ENCODE measurements at regions not wholly inside any gene's neighbourhood (a gene's known extent, or its start where the extent isn't known, plus 50 kb on each side); places are given as distances from the start of the nearest gene placed in this dataset.

DNA sequence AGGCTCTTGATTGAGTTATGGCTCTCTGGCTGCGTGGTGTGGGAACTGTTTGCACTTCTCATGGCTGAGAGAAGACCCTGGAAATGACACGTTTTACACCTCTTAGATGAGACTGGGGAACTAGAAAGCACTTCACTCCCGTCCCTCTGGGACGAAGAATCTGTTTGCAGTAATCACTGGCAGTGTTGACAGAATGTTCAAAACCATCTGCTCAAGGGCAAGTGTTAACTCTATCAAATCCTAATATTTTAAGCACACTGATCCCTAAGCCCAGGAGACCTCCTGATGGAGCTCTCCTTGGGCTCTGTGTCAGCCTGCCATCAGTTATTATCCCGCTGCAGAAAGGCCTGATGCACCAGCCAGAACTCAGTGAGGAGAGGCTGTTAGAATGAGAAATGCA, 323.8 kb upstream of the DNAJC19 start:
- H3K4me1 Mint-ChIP-seq (ENCODE audit: low read depth, unreplicated experiment) = peaks cover 67% of the 10 kb centered on the region
- peaks cover 19% of the 10 kb centered on the region for H3K9me3 Mint-ChIP-seq (ENCODE audit: unreplicated experiment)
- peaks cover 10% of the 10 kb centered on the region for H3K27me3 Mint-ChIP-seq (ENCODE audit: unreplicated experiment)
- peak overlapping the region; percentile 78 for H3K4me3 Mint-ChIP-seq (ENCODE audit: unreplicated experiment)
- no peak for TF ChIP-seq CTCF (IDR thresholded peaks at IDR 0.05; ENCODE audit: partially characterized antibody, unreplicated experiment)
- H3K27ac Mint-ChIP-seq (ENCODE audit: unreplicated experiment) = peak overlapping the region; percentile 97
- peak; percentile 54 for DNase-seq
- no peaks in the 10 kb centered on the region for H3K36me3 Mint-ChIP-seq (ENCODE audit: unreplicated experiment)

- peaks cover 6% of the 10 kb centered on the region for H3K36me3 Mint-ChIP-seq (ENCODE audit: unreplicated experiment)
- no peak for TF ChIP-seq CTCF (IDR thresholded peaks at IDR 0.05; ENCODE audit: partially characterized antibody, unreplicated experiment)
- H3K27me3 Mint-ChIP-seq (ENCODE audit: unreplicated experiment) = peaks cover 7% of the 10 kb centered on the region
- peaks cover 18% of the 10 kb centered on the region for H3K9me3 Mint-ChIP-seq (ENCODE audit: unreplicated experiment)
- DNase-seq = no peak
- peak overlapping the region; percentile 97 for H3K27ac Mint-ChIP-seq (ENCODE audit: unreplicated experiment)
- peaks cover 53% of the 10 kb centered on the region for H3K4me1 Mint-ChIP-seq (ENCODE audit: low read depth, unreplicated experiment)
- peak overlapping the region; percentile 67 for H3K4me3 Mint-ChIP-seq (ENCODE audit: unreplicated experiment)
Measured at GRCh38 chr3:181311186-181311585, 321.6 kb upstream of the DNAJC19 start.

- peaks cover 6% of the 10 kb centered on the region for H3K36me3 Mint-ChIP-seq (ENCODE audit: unreplicated experiment)
- DNase-seq = no peak
- H3K27me3 Mint-ChIP-seq (ENCODE audit: unreplicated experiment) = peaks cover 1% of the 10 kb centered on the region
- H3K4me1 Mint-ChIP-seq (ENCODE audit: low read depth, unreplicated experiment) = peaks cover 36% of the 10 kb centered on the region
- H3K4me3 Mint-ChIP-seq (ENCODE audit: unreplicated experiment) = no peak overlapping the region
- TF ChIP-seq CTCF (IDR thresholded peaks at IDR 0.05; ENCODE audit: partially characterized antibody, unreplicated experiment) = no peak
- peaks cover 3% of the 10 kb centered on the region for H3K9me3 Mint-ChIP-seq (ENCODE audit: unreplicated experiment)
- H3K27ac Mint-ChIP-seq (ENCODE audit: unreplicated experiment) = no peak overlapping the region
Measured at GRCh38 chr3:181302960-181303359, 313.4 kb upstream of the DNAJC19 start.

DNA sequence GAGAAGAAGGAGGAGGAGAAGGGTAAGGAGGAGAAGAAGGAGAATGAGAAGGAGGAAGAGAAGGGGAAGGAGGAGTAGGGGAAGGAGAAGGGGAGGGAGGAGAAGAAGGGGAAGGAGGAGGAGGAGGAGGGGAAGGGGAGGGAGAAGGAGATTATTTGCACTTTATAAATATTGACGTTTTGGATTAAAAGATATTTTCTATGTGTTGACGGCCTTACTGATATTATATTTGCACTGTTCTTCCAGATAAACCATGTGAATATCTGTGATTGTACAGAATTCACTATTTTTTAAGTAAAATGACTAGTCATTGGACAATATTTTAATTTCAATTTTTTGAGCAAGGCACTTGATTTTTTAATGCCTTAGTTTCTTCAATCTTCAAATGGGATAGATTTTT, 310.5 kb upstream of the DNAJC19 start:
- peaks cover 55% of the 10 kb centered on the region for H3K4me1 Mint-ChIP-seq (ENCODE audit: low read depth, unreplicated experiment)
- peaks cover 7% of the 10 kb centered on the region for H3K36me3 Mint-ChIP-seq (ENCODE audit: unreplicated experiment)
- no peak overlapping the region for H3K27ac Mint-ChIP-seq (ENCODE audit: unreplicated experiment)
- H3K27me3 Mint-ChIP-seq (ENCODE audit: unreplicated experiment) = no peaks in the 10 kb centered on the region
- no peak overlapping the region for H3K4me3 Mint-ChIP-seq (ENCODE audit: unreplicated experiment)
- TF ChIP-seq CTCF (IDR thresholded peaks at IDR 0.05; ENCODE audit: partially characterized antibody, unreplicated experiment) = no peak
- peaks cover 4% of the 10 kb centered on the region for H3K9me3 Mint-ChIP-seq (ENCODE audit: unreplicated experiment)
- DNase-seq = no peak

GRCh38 chr3:181298421-181298820, 308.9 kb upstream of the DNAJC19 start:
- Mint-ChIP-seq H3K27me3 (ENCODE audit: unreplicated experiment) (no peaks in the 10 kb centered on the region), H3K36me3 (ENCODE audit: unreplicated experiment) (peaks cover 7% of the 10 kb centered on the region), H3K4me3 (ENCODE audit: unreplicated experiment) (no peak overlapping the region), H3K4me1 (ENCODE audit: low read depth, unreplicated experiment) (peaks cover 49% of the 10 kb centered on the region), H3K9me3 (ENCODE audit: unreplicated experiment) (peaks cover 9% of the 10 kb centered on the region), H3K27ac (ENCODE audit: unreplicated experiment) (no peak overlapping the region)
- no peak for TF ChIP-seq CTCF (IDR thresholded peaks at IDR 0.05; ENCODE audit: partially characterized antibody, unreplicated experiment)
- DNase-seq = no peak

Data from glutamatergic neuron (in vitro differentiated cells).